ELR (cell line): ENCODE measurements at regions not wholly inside any gene's neighbourhood (a gene's known extent, or its start where the extent isn't known, plus 50 kb on each side); places are given as distances from the start of the nearest gene placed in this dataset.

Source experiments
- DNase-seq: peaks from one replicate; pipeline ENCODE4 v3.0.0-alpha.2; 2015; ENCODE audit warnings: low read depth

GRCh38 chr17:77886387-77886728 lies 72.1 kb upstream of the TNRC6C start:
- no peak for DNase-seq

GRCh38 chr17:77887110-77887463 lies 71.4 kb upstream of the TNRC6C start:
- DNase-seq, result no peak

GRCh38 chr17:77887464-77888241 lies 70.8 kb upstream of the TNRC6C start:
- peak; percentile 73 for DNase-seq

- peak; percentile 19 for DNase-seq
Observed at GRCh38 chr17:77888242-77889134, 70.0 kb upstream of the TNRC6C start.

GRCh38 chr17:77889135-77889505 lies 69.4 kb upstream of the TNRC6C start:
- DNase-seq, result no peak

- no peak for DNase-seq
Observed at GRCh38 chr17:77889866-77890760, 68.4 kb upstream of the TNRC6C start.

GRCh38 chr17:77890771-77891170 lies 67.7 kb upstream of the TNRC6C start:
- no peak for DNase-seq

GRCh38 chr17:77891602-77892001 lies 66.9 kb upstream of the TNRC6C start:
- DNase-seq, result no peak

- no peak for DNase-seq
Observed at GRCh38 chr17:77892031-77892430, 66.5 kb upstream of the TNRC6C start.

- DNase-seq, result peak; percentile 30
Observed at GRCh38 chr17:77892469-77893143, 65.9 kb upstream of the TNRC6C start.

- DNase-seq, result no peak
Observed at GRCh38 chr17:77893144-77894044, 65.1 kb upstream of the TNRC6C start.

- no peak for DNase-seq
Observed at GRCh38 chr17:77894126-77894956, 64.2 kb upstream of the TNRC6C start.

- DNase-seq, result no peak
Observed at GRCh38 chr17:77897741-77898301, 60.7 kb upstream of the TNRC6C start.

GRCh38 chr17:77898521-77899434 lies 59.7 kb upstream of the TNRC6C start:
- no peak for DNase-seq

- DNase-seq, result no peak
Observed at GRCh38 chr17:77899498-77899897, 59.0 kb upstream of the TNRC6C start.

- no peak for DNase-seq
Observed at GRCh38 chr17:77901481-77901880, 57.0 kb upstream of the TNRC6C start.

- no peak for DNase-seq
Observed at GRCh38 chr17:77905266-77905665, 53.2 kb upstream of the TNRC6C start.

GRCh38 chr17:77905766-77906165 lies 52.7 kb upstream of the TNRC6C start:
- no peak for DNase-seq
